ENCODE measurements at regions not wholly inside any gene's neighbourhood (a gene's known extent, or its start where the extent isn't known, plus 50 kb on each side); places are given as distances from the start of the nearest gene placed in this dataset.

DNA sequence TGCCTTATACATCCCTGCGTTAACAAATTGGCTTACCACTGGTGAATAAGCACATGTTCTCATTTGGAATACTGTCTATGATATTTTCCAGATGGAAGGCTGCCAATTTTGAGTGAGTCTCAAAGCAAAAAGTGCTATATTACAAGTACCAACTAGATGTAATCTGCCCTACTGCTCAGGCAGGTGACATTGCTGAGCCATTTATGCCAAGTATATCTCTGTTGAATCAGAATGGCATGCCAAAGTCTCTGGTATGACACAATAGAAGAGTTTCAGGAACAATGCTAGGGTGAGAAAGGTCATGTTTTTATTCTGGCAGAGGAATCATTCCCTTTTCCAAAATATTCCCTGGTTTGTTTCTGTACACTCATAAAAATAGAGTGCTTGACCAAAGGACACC is 356.5 kb downstream of the CDH9 start:
- TF ChIP-seq, protein P1, sequence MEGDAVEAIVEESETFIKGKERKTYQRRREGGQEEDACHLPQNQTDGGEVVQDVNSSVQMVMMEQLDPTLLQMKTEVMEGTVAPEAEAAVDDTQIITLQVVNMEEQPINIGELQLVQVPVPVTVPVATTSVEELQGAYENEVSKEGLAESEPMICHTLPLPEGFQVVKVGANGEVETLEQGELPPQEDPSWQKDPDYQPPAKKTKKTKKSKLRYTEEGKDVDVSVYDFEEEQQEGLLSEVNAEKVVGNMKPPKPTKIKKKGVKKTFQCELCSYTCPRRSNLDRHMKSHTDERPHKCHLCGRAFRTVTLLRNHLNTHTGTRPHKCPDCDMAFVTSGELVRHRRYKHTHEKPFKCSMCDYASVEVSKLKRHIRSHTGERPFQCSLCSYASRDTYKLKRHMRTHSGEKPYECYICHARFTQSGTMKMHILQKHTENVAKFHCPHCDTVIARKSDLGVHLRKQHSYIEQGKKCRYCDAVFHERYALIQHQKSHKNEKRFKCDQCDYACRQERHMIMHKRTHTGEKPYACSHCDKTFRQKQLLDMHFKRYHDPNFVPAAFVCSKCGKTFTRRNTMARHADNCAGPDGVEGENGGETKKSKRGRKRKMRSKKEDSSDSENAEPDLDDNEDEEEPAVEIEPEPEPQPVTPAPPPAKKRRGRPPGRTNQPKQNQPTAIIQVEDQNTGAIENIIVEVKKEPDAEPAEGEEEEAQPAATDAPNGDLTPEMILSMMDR (IDR thresholded peaks at IDR 0.05; ENCODE audit: poor library complexity, severe bottlenecking): no peak
- TF ChIP-seq POLR2AphosphoS5 (IDR thresholded peaks at IDR 0.05): no peak
